Stimulated activated CD4-positive, alpha-beta T cell treated with anti-CD3 and anti-CD28 coated beads, Interleukin-4, amount 100 ng/mL, for 48 hours (primary cell): ENCODE measurements at regions not wholly inside any gene's neighbourhood (a gene's known extent, or its start where the extent isn't known, plus 50 kb on each side); places are given as distances from the start of the nearest gene placed in this dataset.
"Not testable (repeated sequence)": the region's sequence is repeated elsewhere in the genome, so short reads cannot be mapped to it uniquely, and the experiment has no call there.

Source experiments
- DNase-seq, 2 donors: peaks; one replicate each; pipeline ENCODE4 v3.0.0-alpha.2; 2020; ENCODE audit warnings: low read depth in 2 of 2

DNA sequence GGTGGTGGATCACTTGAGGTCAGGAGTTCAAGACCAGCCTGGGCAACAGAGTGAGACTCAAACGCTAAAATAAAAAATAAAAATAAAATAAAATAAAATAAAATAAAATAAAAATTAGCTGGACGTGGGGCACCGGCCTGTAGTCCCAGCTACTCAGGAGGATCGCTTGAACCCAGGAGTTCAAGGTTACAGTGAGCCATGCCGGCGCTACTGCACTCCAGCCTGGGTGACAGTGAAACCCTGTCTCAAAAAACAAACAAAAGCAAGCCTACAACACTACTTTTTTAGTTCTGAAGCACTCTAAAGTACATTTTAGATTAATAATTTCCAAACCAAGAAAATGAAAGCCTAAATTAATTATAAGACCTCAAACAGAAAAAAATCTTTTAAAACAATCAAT is 56.2 kb upstream of the ZSCAN2 start:
- DNase-seq, result not testable (repeated sequence)

- not testable (repeated sequence) for DNase-seq
Measured at GRCh38 chr15:84547150-84547549, 53.7 kb upstream of the ZSCAN2 start.

DNA sequence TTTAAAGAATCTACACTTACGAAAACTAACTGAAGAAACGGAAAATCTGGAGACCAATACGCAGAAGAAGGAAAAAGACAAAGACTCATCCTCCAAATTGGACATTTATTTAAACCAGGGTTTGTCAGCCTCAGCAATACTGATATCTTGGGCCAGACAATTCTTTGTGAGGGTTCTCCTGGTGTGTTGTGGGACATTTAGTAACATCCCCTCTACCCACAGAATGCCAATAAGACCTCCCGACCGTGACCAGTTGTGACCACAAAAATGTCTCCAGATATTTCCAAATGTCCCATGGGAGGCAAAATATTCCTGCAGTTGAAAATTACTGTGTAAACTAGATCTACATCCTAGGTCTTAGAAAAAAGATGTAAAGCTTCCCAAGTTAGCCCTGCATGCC is 50.3 kb upstream of the ZSCAN2 start:
- DNase-seq, result not testable (repeated sequence)
